H1 (cell line): ENCODE measurements at regions not wholly inside any gene's neighbourhood (a gene's known extent, or its start where the extent isn't known, plus 50 kb on each side); places are given as distances from the start of the nearest gene placed in this dataset.

Source experiments
- CTCF ChIA-PET: fragments of 300-600 bp; sonication (Branson Sonifier 250); formaldehyde crosslinking; loops from one replicate; lab custom pipeline; 2021; ENCODE audit not compliant: partially characterized antibody; lab: Charles Lee
- POLR2A ChIA-PET: fragments of 300-600 bp; sonication (Branson Sonifier 250); formaldehyde crosslinking; loops from one replicate; lab custom pipeline; 2021; ENCODE audit warnings: inconsistent platforms; ENCODE audit not compliant: partially characterized antibody; lab: Charles Lee
- DNase-seq, 2 experiments: peaks; one replicate each; pipeline versions ENCODE4 v3.0.0 to v3.0.0-alpha.2; 2010 to 2022; ENCODE audit warnings: low spot score in 2 of 2, low read depth in 1 of 2, mixed read lengths in 1 of 2
- FAIRE-seq: peaks from 2 replicates; lab custom pipeline; 2011; peaks lifted over from hg19 to GRCh38; lab: Jason Lieb, UNC
- H2AFZ ChIP-seq: 2 replicates; pipeline ENCODE4 v1.8.1; 2012; ENCODE audit warnings: low read length, inconsistent platforms
- H2AK5ac ChIP-seq: 2 replicates; pipeline ENCODE4 v1.6.1; 2013; ENCODE audit warnings: low read depth, low read length
- H2BK120ac ChIP-seq: replicated peaks from 2 replicates; pipeline ENCODE3; 2013; ENCODE audit warnings: low read depth, low read length, inconsistent platforms
- H2BK12ac ChIP-seq: 2 replicates; pipeline ENCODE4 v1.6.1; 2013; ENCODE audit warnings: low read depth, low read length
- H2BK15ac ChIP-seq: 2 replicates; pipeline ENCODE4 v1.6.1; 2013; ENCODE audit warnings: low read length
- H2BK20ac ChIP-seq: 2 replicates; pipeline ENCODE4 v1.6.1; 2013; ENCODE audit warnings: low read length
- H2BK5ac ChIP-seq: 2 replicates; pipeline ENCODE4 v1.6.1; 2013; ENCODE audit warnings: low read depth, low read length
- H3K14ac ChIP-seq: 2 replicates; pipeline ENCODE4 v1.6.1; 2013; ENCODE audit warnings: inconsistent platforms; ENCODE audit not compliant: insufficient read length
- H3K18ac ChIP-seq: 2 replicates; pipeline ENCODE4 v1.6.1; 2013; ENCODE audit warnings: low read length; ENCODE audit errors: extremely low read depth
- H3K23ac ChIP-seq: 2 replicates; pipeline ENCODE4 v1.6.1; 2013; ENCODE audit warnings: inconsistent platforms; ENCODE audit not compliant: insufficient read length
- H3K23me2 ChIP-seq: 2 replicates; pipeline ENCODE4 v1.6.1; 2013; ENCODE audit warnings: low read depth, low read length
- H3K27ac ChIP-seq: 2 replicates; pipeline ENCODE4 v1.6.1; 2011; ENCODE audit warnings: low read depth, low read length, inconsistent platforms
- H3K27me3 ChIP-seq, 4 experiments: replicated peaks in 1 of 4; 1 replicate in 1 of 4; 2 replicates in 3 of 4; pipeline versions ENCODE4 v1.6.1 to v1.8.1; 2011 to 2013; ENCODE audit warnings: low read length in 3 of 4, mild to moderate bottlenecking in 3 of 4, inconsistent platforms in 2 of 4, mixed read lengths in 2 of 4, moderate library complexity in 1 of 4; ENCODE audit not compliant: control insufficient read depth in 3 of 4, insufficient read depth in 3 of 4; ENCODE audit errors: extremely low read depth in 1 of 4
- H3K36me3 ChIP-seq, 4 experiments: 2 replicates each; pipeline versions ENCODE4 v1.6.1 to v1.8.1; 2011 to 2013; ENCODE audit warnings: mild to moderate bottlenecking in 4 of 4, low read length in 3 of 4, moderate library complexity in 2 of 4, control low read depth in 1 of 4, inconsistent platforms in 1 of 4; ENCODE audit not compliant: insufficient read depth in 4 of 4, control insufficient read depth in 2 of 4
- H3K4ac ChIP-seq: replicated peaks from 2 replicates; pipeline ENCODE3; 2013; ENCODE audit warnings: low read length, low read depth, mixed read lengths, inconsistent platforms; ENCODE audit not compliant: insufficient read length
- H3K4me1 ChIP-seq, 4 experiments: replicated peaks in 1 of 4; 1 replicate in 1 of 4; 2 replicates in 3 of 4; pipeline versions ENCODE4 v1.6.1 to v1.8.1; 2011 to 2013; ENCODE audit warnings: low read length in 3 of 4, inconsistent platforms in 2 of 4, mixed read lengths in 1 of 4; ENCODE audit not compliant: insufficient read depth in 4 of 4, control insufficient read depth in 3 of 4
- H3K4me2 ChIP-seq, 2 experiments: 2 replicates each; pipeline versions ENCODE4 v1.6.1 to v1.8.1; 2011 to 2013; ENCODE audit warnings: low read depth in 2 of 2, low read length in 2 of 2, control low read depth in 1 of 2, inconsistent platforms in 1 of 2, mild to moderate bottlenecking in 1 of 2; ENCODE audit not compliant: insufficient read depth in 1 of 2
- H3K4me3 ChIP-seq, 4 experiments: fragments of 200-600, 300-600 bp in 1 of 4; sonication (generic), shearing (Covaris generic), sonication (Bioruptor Twin) in 1 of 4; 2 replicates each; pipeline versions ENCODE4 v1.5.1 to v1.8.1; 2011 to 2016; ENCODE audit warnings: low read length in 4 of 4, low read depth in 3 of 4, control low read depth in 2 of 4, inconsistent platforms in 2 of 4, mild to moderate bottlenecking in 2 of 4, mixed read lengths in 1 of 4, moderate library complexity in 1 of 4; ENCODE audit not compliant: insufficient read depth in 2 of 4; ENCODE audit errors: extremely low read depth in 1 of 4
- H3K56ac ChIP-seq: replicated peaks from 2 replicates; pipeline ENCODE3; 2013; ENCODE audit warnings: low read depth, mild to moderate bottlenecking, mixed read lengths, low read length, inconsistent platforms; ENCODE audit not compliant: insufficient read length
- H3K79me1 ChIP-seq: 2 replicates; pipeline ENCODE4 v1.6.1; 2013; ENCODE audit warnings: low read depth, low read length, control low read depth
- H3K79me2 ChIP-seq, 2 experiments: 2 replicates each; pipeline versions ENCODE4 v1.6.1 to v1.8.1; 2012 to 2013; ENCODE audit warnings: low read length in 2 of 2, mild to moderate bottlenecking in 2 of 2, inconsistent platforms in 1 of 2; ENCODE audit not compliant: insufficient read depth in 2 of 2, control insufficient read depth in 1 of 2
- H3K9ac ChIP-seq, 4 experiments: replicated peaks in 1 of 4; 1 replicate in 1 of 4; 2 replicates in 3 of 4; pipeline versions ENCODE4 v1.6.1 to v1.8.1; 2011 to 2013; ENCODE audit warnings: low read depth in 3 of 4, low read length in 3 of 4, control low read depth in 2 of 4, mild to moderate bottlenecking in 2 of 4, moderate library complexity in 2 of 4, inconsistent platforms in 1 of 4; ENCODE audit errors: extremely low read depth in 1 of 4
- H3K9me3 ChIP-seq, 2 experiments: 2 replicates each; pipeline versions ENCODE4 v1.6.1 to v1.8.1; 2012 to 2013; ENCODE audit warnings: mild to moderate bottlenecking in 2 of 2, moderate library complexity in 2 of 2, control low read depth in 1 of 2, inconsistent platforms in 1 of 2, low read depth in 1 of 2, low read length in 1 of 2, mixed read lengths in 1 of 2; ENCODE audit not compliant: insufficient read depth in 2 of 2
- H4K20me1 ChIP-seq, 2 experiments: replicated peaks in 1 of 2; 2 replicates each; pipeline versions ENCODE3 to v1.8.1; 2011 to 2013; ENCODE audit warnings: inconsistent platforms in 2 of 2, low read length in 2 of 2, mild to moderate bottlenecking in 1 of 2; ENCODE audit not compliant: insufficient read depth in 2 of 2, control insufficient read depth in 1 of 2
- H4K5ac ChIP-seq: 2 replicates; pipeline ENCODE4 v1.6.1; 2013; ENCODE audit warnings: low read length, low read depth, mixed read lengths, inconsistent platforms; ENCODE audit not compliant: insufficient read length
- H4K8ac ChIP-seq: 2 replicates; pipeline ENCODE4 v1.8.0; 2013; ENCODE audit warnings: mild to moderate bottlenecking, moderate library complexity, low read length, inconsistent platforms; ENCODE audit not compliant: insufficient read depth; ENCODE audit errors: extremely low read depth
- H4K91ac ChIP-seq: replicated peaks from 2 replicates; pipeline ENCODE3; 2013; ENCODE audit warnings: low read length, mixed read lengths, inconsistent platforms; ENCODE audit not compliant: insufficient read length
- ATF3 ChIP-seq: IDR thresholded peaks from 2 replicates; pipeline ENCODE4 v1.6.1; 2011; ENCODE audit warnings: low read depth, mild to moderate bottlenecking, low read length; ENCODE audit not compliant: insufficient read depth
- BACH1 ChIP-seq: IDR thresholded peaks from 2 replicates; pipeline ENCODE4 v1.6.1; 2012; ENCODE audit warnings: low read length, improper control_type of control experiment
- WGBS, 2 experiments: shearing (Covaris generic) in 1 of 2; methylation state at CpG; one replicate each; pipeline versions ENCODE4 v1.1.6 to v1.1.7; 2013 to 2015; ENCODE audit warnings: low lambda C conversion rate in 2 of 2, mixed read lengths in 2 of 2, inconsistent platforms in 1 of 2, low coverage in 1 of 2, missing lambda C conversion rate in 1 of 2; ENCODE audit not compliant: insufficient replicate concordance in 2 of 2, insufficient coverage in 1 of 2, insufficient read length in 1 of 2; ENCODE audit errors: extremely low coverage in 1 of 2, missing lambda C conversion rate in 1 of 2; 5-methylcytosine and 5-hydroxymethylcytosine counted together

- Histone ChIP-seq H2BK20ac (no peak overlapping the region), H3K9ac (no peak overlapping the region), H3K36me3 (peaks cover 0 to 3% (median 0%) of the 10 kb centered on the region in 4 experiments; a peak in 1 of 8 replicates), H4K5ac (no peak overlapping the region), H3K79me2 (no peaks in the 10 kb centered on the region), H3K56ac (no peak overlapping the region), H3K79me1 (no peaks in the 10 kb centered on the region), H3K18ac (no peak overlapping the region), H2BK12ac (no peak overlapping the region), H2AFZ (no peak overlapping the region), H3K4me3 (no peak overlapping the region), H2AK5ac (no peak overlapping the region), H3K14ac (no peak overlapping the region), H2BK15ac (no peak overlapping the region), H3K27ac (no peak overlapping the region), H4K91ac (no peak overlapping the region), H4K8ac (no peak overlapping the region), H3K4me1 (no peaks in the 10 kb centered on the region), H3K9me3 (no peaks in the 10 kb centered on the region), H2BK120ac (no peak overlapping the region), H3K4me2 (no peak overlapping the region), H2BK5ac (no peak overlapping the region), H3K23me2 (no peaks in the 10 kb centered on the region), H3K23ac (no peak overlapping the region), H3K27me3 (no peaks in the 10 kb centered on the region), H3K4ac (no peak overlapping the region), H4K20me1 (no peaks in the 10 kb centered on the region)
- CTCF ChIA-PET = no interaction called here
- TF ChIP-seq BACH1 (no peak), ATF3 (no peak)
- POLR2A ChIA-PET = no interaction called here
- 92% methylated on average over 1 of the region's 1 CpG; no CpG with 5 or more reads in 1 of the 2 experiments for WGBS, 2 experiments
- DNase-seq = no peak
- FAIRE-seq = no peak
Measured at GRCh38 chr4:28421221-28421620, 1560.6 kb downstream of the STIM2 start.
